GM19328 (cell line): ENCODE measurements at regions not wholly inside any gene's neighbourhood (a gene's known extent, or its start where the extent isn't known, plus 50 kb on each side); places are given as distances from the start of the nearest gene placed in this dataset.
"Not testable (repeated sequence)": the region's sequence is repeated elsewhere in the genome, so short reads cannot be mapped to it uniquely, and the experiment has no call there.

Source experiments
- ATAC-seq: cut with Tn5 transposase; IDR thresholded peaks from one replicate; pipeline ENCODE4 v1.9.1; 2021; ENCODE audit warnings: mild to moderate bottlenecking, moderate library complexity; ENCODE audit not compliant: unreplicated experiment

GRCh38 chr9:102941868-102942267 is 53.3 kb upstream of the CYLC2 start:
- no peak for ATAC-seq

GRCh38 chr9:102922526-102922925 is 72.6 kb upstream of the CYLC2 start:
- ATAC-seq = no peak

DNA sequence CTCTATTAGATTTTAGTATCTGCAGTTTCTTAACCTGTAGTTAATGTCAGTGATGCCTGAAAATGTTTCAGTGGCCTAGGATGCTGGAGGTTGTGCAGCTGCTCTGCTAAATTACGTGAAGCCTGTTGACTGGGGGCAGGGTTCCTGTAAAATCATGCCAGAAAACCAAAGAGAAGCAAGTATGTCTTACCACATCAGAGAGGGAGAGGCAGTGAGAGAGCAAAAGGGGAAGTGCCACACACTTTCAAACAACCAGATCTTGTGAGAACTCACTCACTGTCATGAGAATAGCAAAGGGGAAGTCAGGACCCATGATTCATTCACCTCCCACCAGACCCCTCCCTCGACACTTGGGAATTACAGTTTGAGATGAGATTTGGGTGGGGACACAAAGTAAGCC is 83.9 kb upstream of the CYLC2 start:
- no peak for ATAC-seq

DNA sequence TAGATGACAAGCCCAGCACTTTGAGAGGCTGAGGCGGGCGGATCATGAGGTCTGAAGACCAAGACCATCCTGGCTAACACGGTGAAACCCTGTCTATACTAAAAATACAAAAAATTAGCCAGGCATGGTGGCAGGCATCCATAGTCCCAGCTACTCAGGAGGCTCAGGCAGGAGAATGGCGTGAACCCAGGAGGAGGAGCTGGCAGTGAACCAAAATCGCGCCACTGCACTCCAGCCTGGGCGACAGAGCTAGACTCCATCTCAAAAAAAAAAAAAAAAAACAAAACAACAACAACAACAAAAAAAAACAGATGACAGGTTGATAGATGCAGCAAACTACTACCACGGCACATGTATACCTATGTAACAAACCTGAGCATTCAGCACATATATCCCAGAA is 89.3 kb upstream of the CYLC2 start:
- ATAC-seq = not testable (repeated sequence)

DNA sequence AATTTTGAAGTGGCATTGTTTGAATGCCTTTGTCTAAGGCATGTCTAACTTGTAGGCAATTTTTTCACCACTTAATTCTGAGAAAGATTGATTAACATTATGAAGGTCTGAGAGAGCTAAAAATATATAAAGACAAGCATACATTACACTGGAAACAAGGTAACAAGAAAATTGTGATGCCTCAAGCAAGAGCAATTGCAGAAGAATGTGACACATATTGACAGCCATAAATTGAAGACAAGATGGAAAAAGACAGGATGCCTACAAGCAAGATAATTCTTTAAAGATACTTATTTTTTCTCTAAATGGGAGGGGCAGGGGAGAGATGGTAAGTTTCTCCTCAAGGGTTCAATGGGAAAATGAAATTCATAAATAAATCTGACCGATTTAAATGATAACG is 103.1 kb upstream of the CYLC2 start:
- ATAC-seq = no peak

- not testable (repeated sequence) for ATAC-seq
Observed at GRCh38 chr9:102888747-102889146, 106.4 kb upstream of the CYLC2 start.

DNA sequence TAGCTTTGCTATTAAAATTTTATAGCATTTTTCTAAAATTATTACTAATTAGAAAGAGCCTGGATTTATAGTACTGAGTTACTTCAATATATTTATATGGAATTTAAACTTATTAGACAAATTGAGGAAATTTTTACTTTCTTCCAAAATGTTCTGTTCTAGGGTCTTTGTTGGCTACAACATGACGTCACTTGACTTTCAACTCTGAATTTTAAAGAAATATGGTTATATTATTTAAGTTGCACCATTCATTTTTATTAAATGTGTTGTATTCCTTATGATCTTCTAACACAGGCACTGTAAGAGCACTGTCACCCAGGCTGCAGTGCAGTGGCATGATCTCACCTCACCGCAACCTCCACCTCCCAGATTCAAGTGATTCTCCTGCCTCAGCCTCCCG is 119.4 kb upstream of the CYLC2 start:
- ATAC-seq = no peak

DNA sequence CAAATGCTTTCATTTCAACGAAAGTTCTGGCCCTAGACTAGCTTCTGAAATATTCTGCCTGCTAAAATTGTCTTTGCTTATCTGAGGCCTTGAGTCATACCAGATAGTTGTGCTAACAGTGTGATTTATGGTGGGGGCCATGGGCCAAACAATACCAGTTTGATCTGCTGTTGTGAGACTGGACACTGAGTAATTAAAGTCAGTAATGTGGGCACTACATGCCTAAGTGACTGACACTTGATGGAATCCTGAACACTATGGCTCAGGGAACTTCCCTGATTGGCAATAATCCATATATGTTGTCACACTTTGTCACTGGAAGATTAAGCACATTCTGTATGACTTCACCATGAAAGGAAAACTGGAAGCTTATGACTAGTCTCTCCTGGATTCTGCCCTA is 127.6 kb upstream of the CYLC2 start:
- ATAC-seq = no peak

GRCh38 chr9:102862478-102862877 is 132.7 kb upstream of the CYLC2 start:
- ATAC-seq = no peak

DNA sequence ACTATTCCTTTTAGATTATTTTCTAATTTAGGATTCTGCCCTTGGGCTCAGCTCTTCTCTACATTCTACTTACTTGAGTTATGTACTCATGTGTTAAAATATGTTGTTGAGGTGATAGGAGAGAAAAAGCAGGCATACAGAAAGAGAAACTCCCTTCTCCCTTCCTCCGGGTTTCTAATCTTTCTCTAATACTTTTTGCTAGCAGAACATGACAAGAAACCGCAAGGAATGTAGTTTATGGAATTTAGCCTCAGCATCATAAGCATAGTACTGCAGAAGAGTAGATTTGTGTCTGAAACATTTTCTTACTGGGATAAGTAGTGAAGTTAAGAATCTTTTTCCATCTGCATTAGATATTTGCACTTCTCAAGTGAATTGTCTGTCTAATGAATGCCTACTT is 139.5 kb upstream of the CYLC2 start:
- no peak for ATAC-seq

DNA sequence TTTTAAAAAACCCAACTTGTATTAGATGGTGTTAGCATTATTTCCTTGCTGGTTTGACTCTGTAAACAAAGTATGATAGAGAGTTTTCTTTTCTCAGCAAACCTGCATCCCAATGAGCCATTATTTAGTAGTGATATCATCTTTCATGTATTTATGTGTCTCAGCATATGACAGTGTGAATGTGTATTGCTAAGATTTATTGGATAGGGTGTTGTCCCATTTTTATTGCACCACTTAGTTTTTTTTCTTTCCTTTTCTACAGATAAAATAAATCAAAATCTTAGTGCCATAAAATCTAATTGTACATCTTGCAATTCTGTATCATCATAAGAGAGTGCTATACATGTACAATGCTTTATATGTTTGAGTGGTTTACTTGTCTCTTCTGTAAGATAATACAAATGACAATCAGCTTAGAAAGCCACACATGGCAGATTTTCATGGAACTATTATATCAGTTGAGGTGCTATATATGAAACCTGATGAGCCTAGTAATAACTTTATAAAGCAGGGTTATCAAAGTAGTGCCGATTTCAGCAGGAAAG is 149.2 kb upstream of the CYLC2 start:
- ATAC-seq = no peak

DNA sequence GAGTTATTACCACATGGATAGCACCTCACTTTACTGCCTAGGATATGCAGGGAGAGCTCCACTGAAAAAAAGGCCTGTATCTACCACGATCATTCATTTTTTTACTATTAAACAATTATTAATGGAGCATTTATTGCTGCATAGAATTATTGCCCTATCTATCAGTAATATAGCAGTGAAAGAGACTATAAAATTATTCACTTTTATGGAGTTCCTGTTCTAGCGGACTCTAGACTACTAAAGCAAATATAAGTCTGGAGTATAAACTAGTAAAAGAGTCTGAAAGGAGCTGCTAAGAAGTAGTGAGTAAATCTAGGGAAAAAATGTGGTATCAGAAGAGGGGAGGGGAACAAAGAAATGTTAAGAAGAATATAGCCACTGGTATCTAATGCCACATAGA is 150.4 kb upstream of the CYLC2 start:
- ATAC-seq = no peak

DNA sequence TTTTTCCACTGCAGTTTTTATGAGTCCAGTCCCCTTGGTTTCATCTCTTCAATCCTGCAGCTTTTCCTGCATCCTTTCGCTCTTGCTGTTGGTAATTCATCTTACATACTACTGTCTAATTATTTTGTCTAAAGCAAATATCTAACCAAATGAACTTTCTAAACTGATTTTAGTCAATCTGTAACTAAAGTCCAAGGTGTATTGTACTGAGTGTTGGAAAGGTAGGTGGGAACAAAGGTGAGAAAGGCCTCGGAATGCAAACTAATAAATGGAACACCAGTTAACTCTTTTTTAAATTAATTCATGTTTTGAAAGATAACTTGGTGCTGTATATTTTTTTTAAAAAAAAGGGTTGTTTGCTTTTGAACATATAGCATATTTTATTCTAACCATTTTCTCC is 152.7 kb upstream of the CYLC2 start:
- no peak for ATAC-seq

- no peak for ATAC-seq
Observed at GRCh38 chr9:102841376-102841775, 153.8 kb upstream of the CYLC2 start.

DNA sequence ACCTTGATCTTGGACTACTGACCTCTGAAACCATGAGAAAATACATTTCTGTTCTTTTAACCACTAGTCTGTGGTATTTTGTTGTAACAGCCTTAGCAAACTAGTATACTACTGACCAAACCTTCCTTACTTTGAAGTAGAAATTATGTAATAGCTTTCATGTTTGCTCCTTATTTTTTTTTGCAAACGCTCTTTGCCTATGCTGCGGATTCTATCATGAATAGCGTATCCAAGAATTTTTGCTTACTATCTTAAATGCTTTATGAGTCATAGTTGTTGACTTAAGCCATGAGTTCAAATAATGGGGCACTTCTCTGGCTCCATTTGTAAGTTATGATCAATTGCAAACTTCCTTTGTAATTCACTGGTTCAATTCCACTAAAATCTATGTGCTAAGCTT is 154.8 kb upstream of the CYLC2 start:
- ATAC-seq = no peak

GRCh38 chr9:102832814-102833213 is 162.3 kb upstream of the CYLC2 start:
- no peak for ATAC-seq

DNA sequence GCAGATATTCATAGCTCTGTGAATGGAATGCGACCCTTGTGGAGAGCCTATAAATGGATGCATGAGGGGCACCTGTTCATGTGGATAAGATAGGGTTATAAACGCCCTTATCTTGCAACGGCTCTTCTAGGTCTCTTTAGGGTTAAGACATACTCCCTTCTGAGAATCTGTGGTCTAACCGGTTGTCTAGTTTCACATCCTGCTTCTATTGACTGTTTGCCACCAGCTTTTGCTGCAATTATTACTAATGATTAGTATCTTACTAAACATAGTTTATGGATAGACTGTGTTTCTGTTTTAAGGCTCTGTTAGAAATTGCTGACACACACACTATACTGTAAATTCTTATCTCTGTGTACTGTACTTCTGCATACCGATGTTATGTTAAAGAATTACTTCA is 198.9 kb upstream of the CYLC2 start:
- ATAC-seq = no peak

- ATAC-seq = no peak
Observed at GRCh38 chr9:102795532-102795931, 199.6 kb upstream of the CYLC2 start.

GRCh38 chr9:102779356-102779755 is 215.8 kb upstream of the CYLC2 start:
- ATAC-seq = no peak

GRCh38 chr9:102778746-102779145 is 216.4 kb upstream of the CYLC2 start:
- ATAC-seq = no peak

DNA sequence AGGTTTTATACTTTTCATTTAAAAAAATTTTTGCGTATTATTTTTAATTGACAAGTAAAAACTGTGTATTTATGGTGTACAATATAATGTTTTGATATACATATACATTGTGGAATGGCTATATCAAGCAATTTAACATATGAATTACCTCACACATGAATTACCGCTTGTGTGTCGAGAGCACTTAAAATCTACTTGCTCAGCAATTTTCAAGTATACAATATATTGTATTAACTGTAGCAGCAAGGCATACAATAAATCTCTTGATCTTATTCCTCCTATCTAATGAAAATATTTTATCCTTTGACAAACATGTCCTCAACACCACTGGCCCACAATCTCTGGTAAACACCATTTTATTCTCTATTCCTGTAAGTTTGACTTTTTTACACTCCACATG is 224.4 kb upstream of the CYLC2 start:
- no peak for ATAC-seq

GRCh38 chr9:102769307-102769706 is 225.8 kb upstream of the CYLC2 start:
- ATAC-seq = no peak

DNA sequence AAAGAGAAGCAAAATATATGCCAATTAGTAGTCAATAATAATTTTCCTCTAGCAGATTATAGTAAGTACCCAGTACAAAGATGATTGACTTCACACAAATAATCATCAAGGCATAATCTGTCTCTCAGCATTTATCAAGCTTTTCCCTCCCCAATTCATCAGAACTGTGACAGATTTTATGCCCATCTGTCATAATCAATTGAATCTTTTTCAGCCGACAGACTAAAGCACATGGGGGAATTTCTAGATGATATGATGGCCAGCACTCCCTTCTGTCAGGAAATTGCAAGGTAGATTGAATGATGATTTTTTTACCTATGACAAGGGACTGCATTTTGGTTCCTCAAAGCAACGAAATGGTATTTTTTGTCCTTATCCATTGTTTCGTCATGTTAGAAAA is 227.1 kb upstream of the CYLC2 start:
- no peak for ATAC-seq

- no peak for ATAC-seq
Observed at GRCh38 chr9:102767076-102767475, 228.1 kb upstream of the CYLC2 start.
